ENCODE measurements at regions not wholly inside any gene's neighbourhood (a gene's known extent, or its start where the extent isn't known, plus 50 kb on each side); places are given as distances from the start of the nearest gene placed in this dataset.

GRCh38 chr4:140281828-140282552, 91.5 kb upstream of the SCOC start:
- DNase-seq (ENCODE audit: low read depth in 4 of 4, low spot score in 2 of 4): no peak

- no peak for DNase-seq (ENCODE audit: low read depth in 4 of 4, low spot score in 2 of 4)
These were observed 95.9 kb upstream of the SCOC start for GRCh38 chr4:140277576-140277975.

DNA sequence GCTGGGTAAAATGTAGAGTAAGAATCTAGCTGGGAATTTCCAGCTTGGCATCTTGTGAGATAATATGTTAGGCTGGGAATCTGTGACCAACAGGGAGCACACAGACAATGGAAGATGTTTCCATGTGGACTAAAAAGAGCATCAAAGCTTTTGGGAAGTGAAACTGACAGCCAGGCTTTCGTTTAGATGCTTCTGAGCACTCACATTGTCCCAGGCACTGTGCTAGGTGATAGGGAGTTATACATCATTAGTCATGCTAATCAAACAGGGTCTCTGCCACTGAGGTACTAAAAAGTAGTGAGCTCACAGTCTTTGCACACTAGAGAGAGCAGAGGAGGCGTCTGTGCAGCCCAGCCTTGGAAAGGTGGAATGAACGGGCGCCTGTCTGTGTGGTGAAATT, 101.9 kb upstream of the SCOC start:
- DNase-seq (ENCODE audit: low read depth in 4 of 4, low spot score in 2 of 4): no peak

- DNase-seq (ENCODE audit: low read depth in 4 of 4, low spot score in 2 of 4): no peak
These were observed 104.1 kb upstream of the SCOC start for GRCh38 chr4:140269369-140269768.

DNA sequence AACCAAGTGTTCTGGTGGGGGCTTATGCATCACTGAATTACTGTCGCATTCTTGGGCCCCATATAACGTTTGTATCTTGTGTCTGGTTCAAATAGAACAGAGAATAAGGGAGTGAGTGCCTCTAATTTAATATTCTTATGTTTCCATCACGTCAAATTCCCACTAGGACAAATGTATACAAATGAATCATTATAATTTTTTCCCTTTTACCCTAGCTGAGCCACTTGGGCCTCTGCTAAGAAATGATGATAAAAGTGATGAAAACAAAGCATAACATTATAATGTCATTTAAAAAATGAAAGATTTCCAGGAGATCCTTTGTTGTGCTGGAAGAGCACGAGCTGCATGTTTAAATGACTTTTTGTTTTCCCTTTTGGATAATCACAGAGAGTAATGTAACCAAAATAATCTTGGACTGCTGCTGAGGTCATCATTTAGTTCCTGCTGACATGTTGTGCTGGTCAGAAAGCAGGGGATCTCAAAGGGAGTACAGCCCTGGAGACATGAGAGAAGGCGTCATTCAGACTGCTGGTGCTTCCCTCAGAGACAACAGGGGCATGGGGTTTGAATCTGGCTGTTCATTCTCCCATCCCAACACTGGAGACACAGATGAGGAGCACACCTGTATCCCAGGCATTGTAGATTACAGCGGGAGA, 105.1 kb upstream of the SCOC start:
- no peak for DNase-seq (ENCODE audit: low read depth in 4 of 4, low spot score in 2 of 4)

- DNase-seq (ENCODE audit: low read depth in 4 of 4, low spot score in 2 of 4): no peak
These were observed 105.9 kb upstream of the SCOC start for GRCh38 chr4:140267576-140267975.

DNA sequence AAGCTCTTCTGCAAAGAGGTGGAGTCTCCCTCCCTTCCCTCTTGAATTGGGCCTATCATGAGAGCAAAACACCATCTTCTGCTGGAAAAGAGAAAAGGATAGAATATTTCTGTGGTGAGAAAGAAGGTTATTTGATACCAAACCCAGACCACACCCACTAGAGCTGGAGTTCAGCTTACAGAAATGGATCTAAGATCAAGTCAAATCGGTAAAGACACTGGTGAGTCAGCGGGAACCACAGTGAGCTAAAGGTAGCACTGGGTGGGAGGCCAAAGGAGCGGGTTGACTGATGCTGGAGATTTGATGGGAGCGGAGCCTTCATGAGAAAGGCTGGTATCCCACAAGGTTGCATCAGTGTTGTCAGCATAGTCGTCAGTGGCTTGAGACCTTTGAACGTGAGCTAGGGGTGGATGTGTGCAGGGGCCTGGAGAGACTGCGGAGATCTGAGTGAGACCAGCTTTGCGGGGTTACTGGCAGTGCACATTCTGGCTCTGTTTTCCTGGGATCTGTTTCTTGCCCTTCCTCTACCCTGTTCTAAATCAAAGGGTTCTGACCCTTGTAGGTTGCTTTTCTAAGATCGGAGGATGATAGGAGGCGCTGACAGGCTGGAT, 106.4 kb upstream of the SCOC start:
- DNase-seq (ENCODE audit: low read depth in 4 of 4, low spot score in 2 of 4): no peak

GRCh38 chr4:140260227-140260626, 106.2 kb upstream of the MAML3 start:
- DNase-seq (ENCODE audit: low read depth in 4 of 4, low spot score in 2 of 4): no peak

- no peak for DNase-seq (ENCODE audit: low read depth in 4 of 4, low spot score in 2 of 4)
These were observed 104.5 kb upstream of the MAML3 start for GRCh38 chr4:140258476-140258875.

DNA sequence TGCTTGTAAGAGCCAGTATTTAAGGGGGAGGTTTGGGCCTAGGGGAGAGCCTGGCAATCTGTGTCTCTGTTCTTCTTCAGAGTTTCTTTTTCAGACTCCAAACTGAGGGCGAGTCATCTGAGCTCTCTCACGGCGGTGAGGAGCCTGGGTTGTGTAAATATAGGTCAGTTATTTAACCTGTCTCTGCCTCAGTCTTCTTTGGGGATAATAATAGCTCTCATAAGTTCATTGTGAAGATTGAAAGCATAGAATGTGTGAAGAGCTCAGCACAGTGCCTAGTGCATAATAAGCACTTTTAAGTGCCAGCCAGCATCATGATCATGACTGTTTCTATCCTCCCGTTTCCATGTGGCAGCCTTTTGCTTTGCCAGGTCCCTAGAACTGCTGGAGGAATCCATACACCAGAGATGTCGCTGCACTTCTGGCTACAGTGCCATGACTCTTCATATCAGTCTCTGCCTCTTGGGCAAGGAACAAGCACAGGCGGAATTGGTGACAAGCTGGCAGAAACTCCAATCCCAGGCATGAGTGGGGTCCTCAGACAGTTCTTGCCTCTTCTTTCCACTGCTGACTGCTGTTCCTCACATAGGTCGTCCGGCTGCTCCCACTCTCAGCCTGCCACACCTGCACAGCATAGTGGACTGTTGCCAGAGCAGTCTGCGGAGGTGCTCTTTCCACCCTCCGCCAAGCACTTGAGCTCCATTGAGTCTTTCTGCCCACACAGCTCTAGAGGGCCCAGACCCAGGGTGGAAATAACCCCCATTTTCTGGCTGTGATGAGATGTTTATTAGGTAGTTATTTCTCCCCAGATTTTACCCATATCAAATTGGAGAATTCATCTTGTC, 103.7 kb upstream of the MAML3 start:
- DNase-seq (ENCODE audit: low read depth in 4 of 4, low spot score in 2 of 4): no peak

DNA sequence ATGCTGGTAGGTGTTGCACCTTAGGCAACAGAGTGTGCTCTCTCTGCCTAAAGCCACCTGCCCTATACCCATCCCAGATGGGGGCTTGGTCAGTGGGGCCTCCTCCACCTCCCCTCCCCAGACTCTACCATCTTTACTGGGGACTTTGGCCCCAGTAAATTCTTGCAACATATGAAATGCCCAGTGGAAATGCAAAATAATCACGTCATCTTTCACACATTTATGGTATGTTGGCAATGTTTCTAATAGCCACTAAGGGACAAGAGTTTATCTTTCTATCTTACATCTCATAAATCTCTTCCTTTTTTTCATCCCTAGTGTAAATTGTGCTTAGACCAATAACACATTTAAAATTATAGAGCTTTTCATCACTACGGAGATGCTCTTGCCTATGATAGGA, 103.0 kb upstream of the MAML3 start:
- no peak for DNase-seq (ENCODE audit: low read depth in 4 of 4, low spot score in 2 of 4)

DNA sequence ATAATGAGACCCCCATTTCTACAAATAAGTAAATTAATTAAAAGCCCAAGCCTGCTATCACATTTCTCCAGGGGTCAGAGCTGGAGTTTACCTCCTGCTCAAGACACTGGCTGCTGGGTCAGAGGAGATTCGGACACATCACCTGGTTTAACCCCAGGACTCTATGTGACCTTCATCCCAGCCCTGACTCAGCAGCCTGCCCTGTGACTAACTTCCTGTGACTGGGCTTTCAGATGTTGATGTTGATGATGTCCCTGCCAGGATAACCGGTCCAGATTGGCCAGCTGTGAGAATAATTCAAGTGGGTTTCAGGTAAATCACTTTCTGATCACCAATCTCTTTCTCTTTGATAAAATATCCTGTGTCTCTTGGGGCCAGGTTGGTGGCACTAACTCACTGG, 102.4 kb upstream of the MAML3 start:
- no peak for DNase-seq (ENCODE audit: low read depth in 4 of 4, low spot score in 2 of 4)

DNA sequence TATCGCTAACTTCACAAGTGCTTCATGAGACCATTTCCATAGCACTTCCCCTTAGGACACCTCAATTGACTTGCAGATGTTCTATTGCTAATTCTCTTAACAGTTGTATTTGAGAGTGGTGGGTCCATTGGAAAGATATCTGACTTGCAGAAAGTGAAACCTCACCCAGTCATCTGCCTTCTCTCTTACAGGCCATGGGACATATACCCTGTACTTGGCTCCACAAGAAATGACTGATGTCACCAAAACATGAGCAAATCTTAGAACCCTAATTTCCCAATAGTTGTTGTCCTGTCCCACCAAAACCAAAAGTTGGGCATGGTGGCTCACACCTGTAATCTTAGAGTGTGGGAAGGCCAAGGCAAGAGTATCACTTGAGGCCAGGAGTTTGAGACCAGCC, 101.9 kb upstream of the MAML3 start:
- no peak for DNase-seq (ENCODE audit: low read depth in 4 of 4, low spot score in 2 of 4)

DNA sequence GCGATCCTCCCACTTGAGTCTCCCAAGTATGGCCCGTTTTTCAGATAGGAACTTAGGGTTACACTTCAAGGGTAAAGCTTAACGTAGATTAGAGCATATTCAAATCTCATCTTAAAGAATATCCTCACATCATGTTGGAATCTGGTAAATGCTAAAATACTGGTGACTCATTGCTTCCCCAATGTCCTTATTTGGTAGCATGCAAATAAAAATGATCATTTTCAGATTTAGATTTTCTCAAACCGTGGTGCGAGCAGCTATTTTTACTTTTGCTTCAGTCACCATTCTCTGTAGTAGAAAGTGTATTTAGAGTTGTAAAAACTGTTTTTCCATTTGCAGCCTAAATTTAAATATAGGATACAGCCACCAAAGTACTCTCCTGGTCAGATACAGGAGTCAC, 101.5 kb upstream of the MAML3 start:
- no peak for DNase-seq (ENCODE audit: low read depth in 4 of 4, low spot score in 2 of 4)

GRCh38 chr4:140254651-140255299, 100.8 kb upstream of the MAML3 start:
- no peak for DNase-seq (ENCODE audit: low read depth in 4 of 4, low spot score in 2 of 4)

GRCh38 chr4:140253556-140254027, 99.6 kb upstream of the MAML3 start:
- DNase-seq (ENCODE audit: low read depth in 4 of 4, low spot score in 2 of 4): no peak

- peak in 3 of 4 donors; percentile 68 to 78 (median 75) for DNase-seq (ENCODE audit: low read depth in 4 of 4, low spot score in 2 of 4)
These were observed 99.0 kb upstream of the MAML3 start for GRCh38 chr4:140252742-140253555.

DNA sequence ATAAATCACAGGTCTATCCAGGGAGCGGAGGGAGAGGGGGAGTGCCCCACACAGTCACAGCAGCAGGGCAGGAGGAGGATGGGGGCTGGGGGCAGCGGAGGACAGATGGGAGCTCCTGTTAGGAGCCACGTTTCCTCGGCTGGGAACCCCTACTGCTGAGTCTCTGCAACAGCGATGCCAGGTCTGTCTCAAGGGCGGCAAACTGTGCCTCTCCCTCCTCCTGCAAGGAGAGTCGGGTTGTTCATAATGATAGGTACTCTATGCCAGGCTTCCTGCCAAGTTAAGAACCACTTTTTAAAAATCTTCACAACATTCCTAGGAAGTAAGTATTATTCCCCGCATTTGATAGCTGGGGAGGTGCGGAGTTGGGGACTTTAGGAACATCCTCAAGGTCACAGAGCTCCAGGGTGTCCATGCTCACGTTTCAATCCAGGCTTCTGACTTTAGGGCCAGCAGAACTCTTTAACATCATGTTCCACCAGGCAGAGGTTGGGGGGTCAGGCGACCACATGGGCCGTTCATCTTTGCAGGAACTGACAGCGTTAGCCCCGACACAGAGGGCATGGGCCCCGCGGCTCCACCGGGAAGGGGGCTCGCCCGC, 98.3 kb upstream of the MAML3 start:
- DNase-seq (ENCODE audit: low read depth in 4 of 4, low spot score in 2 of 4): no peak

- no peak for DNase-seq (ENCODE audit: low read depth in 4 of 4, low spot score in 2 of 4)
These were observed 97.6 kb upstream of the MAML3 start for GRCh38 chr4:140251571-140251970.
